ENCODE measurements at regions not wholly inside any gene's neighbourhood (a gene's known extent, or its start where the extent isn't known, plus 50 kb on each side); places are given as distances from the start of the nearest gene placed in this dataset.

DNA sequence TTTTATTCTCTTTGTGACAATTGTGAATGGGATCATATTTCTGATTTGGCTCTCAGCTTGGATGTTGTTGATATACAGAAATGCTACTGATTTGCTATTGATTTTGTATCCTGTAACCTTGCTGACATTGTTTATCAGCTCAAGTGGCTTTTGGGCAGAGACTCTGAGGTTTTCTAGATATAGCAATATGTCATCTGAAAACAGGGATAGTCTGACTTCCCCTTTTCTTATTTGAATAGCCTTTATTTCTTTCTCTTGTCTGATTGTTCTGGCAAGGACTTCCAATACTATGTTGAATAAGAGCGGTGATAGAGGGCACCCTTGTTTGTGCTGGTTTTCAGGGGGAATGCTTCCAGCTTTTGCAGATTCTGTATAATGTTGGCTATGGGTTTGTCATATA, 150.8 kb downstream of the FASLG start:
- Histone ChIP-seq H3K27ac (replicated peaks) (no peak overlapping the region), H3K4me3 (no peak overlapping the region), H3K9me3 (replicated peaks) (peaks cover 5% of the 10 kb centered on the region), H3K36me3 (no peaks in the 10 kb centered on the region), H3K4me1 (no peaks in the 10 kb centered on the region), H3K27me3 (ENCODE audit: low read depth) (no peaks in the 10 kb centered on the region)
- TF ChIP-seq, protein P1, sequence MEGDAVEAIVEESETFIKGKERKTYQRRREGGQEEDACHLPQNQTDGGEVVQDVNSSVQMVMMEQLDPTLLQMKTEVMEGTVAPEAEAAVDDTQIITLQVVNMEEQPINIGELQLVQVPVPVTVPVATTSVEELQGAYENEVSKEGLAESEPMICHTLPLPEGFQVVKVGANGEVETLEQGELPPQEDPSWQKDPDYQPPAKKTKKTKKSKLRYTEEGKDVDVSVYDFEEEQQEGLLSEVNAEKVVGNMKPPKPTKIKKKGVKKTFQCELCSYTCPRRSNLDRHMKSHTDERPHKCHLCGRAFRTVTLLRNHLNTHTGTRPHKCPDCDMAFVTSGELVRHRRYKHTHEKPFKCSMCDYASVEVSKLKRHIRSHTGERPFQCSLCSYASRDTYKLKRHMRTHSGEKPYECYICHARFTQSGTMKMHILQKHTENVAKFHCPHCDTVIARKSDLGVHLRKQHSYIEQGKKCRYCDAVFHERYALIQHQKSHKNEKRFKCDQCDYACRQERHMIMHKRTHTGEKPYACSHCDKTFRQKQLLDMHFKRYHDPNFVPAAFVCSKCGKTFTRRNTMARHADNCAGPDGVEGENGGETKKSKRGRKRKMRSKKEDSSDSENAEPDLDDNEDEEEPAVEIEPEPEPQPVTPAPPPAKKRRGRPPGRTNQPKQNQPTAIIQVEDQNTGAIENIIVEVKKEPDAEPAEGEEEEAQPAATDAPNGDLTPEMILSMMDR (IDR thresholded peaks at IDR 0.05; ENCODE audit: borderline replicate concordance): no peak
- intact Hi-C loops (cut with micrococcal nuclease): no loop called here
- DNase-seq: no peak

DNA sequence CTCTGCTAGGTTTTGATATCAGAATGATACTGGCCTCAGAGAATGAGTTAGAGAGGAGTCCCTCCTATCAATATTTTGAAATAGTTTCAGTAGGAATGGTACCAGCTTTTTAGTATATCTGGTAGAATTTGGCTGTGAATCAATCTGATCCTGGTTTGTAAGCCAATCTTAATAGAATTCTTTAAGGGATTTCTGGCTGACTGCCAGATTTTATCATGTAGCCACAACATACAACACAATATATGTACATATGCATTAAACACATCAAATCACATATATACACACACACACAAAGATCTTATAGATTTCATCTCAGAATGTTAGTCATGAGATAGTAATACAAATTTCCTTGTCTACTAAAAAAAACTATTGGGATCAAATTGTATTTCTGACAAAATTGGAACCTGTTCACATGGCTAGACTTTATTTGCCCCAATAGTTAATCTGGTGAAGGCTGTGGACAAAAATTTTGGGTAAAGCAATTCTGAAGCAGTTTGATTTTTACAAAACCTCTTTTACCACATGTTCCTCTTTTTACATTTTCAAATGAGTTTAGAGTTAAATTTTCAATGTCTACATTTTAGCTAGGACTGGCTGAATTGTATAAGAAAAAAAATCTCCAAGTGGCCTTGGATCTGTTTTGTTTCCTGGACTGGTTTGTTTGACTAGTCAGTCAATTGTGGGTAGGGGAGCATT, 151.7 kb downstream of the FASLG start:
- DNase-seq: no peak
- TF ChIP-seq, protein P1 (IDR thresholded peaks at IDR 0.05; ENCODE audit: borderline replicate concordance): no peak
- H3K36me3 ChIP-seq: no peaks in the 10 kb centered on the region
- no peak overlapping the region for H3K4me3 ChIP-seq
- intact Hi-C loops (cut with micrococcal nuclease): no loop called here
- no peak overlapping the region for H3K27ac ChIP-seq (replicated peaks)
- H3K27me3 ChIP-seq (ENCODE audit: low read depth): no peaks in the 10 kb centered on the region
- peaks cover 5% of the 10 kb centered on the region for H3K9me3 ChIP-seq (replicated peaks)
- no peaks in the 10 kb centered on the region for H3K4me1 ChIP-seq

DNA sequence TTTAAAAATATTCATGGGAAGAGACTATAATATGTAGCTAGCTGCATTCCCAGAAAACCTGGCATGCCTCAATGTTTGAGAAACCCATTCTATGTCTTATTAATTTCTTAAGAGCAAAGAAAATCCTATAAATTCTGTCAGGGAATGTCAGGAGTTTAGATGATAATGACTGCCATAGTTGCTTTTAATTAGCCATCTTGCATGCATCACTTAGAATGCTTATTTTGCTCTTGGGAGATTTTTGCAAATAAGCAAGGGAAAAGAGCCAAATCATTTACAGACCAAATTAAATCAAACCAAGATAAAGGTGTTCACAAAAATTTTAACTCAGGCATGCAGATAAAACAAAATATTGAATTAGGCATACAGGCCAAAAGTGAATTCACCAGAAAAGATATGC, 152.8 kb downstream of the FASLG start:
- TF ChIP-seq, protein P1 (IDR thresholded peaks at IDR 0.05; ENCODE audit: borderline replicate concordance): no peak
- Histone ChIP-seq H3K9me3 (replicated peaks) (peaks cover 5% of the 10 kb centered on the region), H3K36me3 (no peaks in the 10 kb centered on the region), H3K27ac (replicated peaks) (no peak overlapping the region), H3K27me3 (ENCODE audit: low read depth) (no peaks in the 10 kb centered on the region), H3K4me1 (no peaks in the 10 kb centered on the region), H3K4me3 (no peak overlapping the region)
- intact Hi-C loops (cut with micrococcal nuclease): no loop called here
- no peak for DNase-seq

DNA sequence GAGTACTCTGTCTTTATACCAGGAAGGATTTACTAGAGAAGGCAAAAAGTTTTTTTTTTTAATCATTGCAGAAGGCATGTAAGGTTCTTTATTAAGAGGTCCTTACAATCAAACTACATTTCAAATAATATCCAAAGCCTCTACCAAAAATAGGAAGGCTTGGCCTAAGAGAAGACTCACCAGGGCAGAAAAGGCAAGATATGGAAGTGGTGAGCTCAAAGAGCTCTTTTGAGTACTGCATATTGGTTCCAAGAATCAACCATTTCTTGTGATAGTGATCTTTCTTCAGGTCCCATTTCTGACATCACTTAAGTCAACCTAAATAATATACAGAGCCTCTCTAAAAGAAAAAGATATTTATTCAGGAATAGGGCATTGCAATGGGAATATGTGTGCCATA, 153.2 kb downstream of the FASLG start:
- Histone ChIP-seq H3K4me3 (no peak overlapping the region), H3K36me3 (no peaks in the 10 kb centered on the region), H3K9me3 (replicated peaks) (peaks cover 5% of the 10 kb centered on the region), H3K27me3 (ENCODE audit: low read depth) (no peaks in the 10 kb centered on the region), H3K4me1 (no peaks in the 10 kb centered on the region), H3K27ac (replicated peaks) (no peak overlapping the region)
- no peak for DNase-seq
- intact Hi-C loops (cut with micrococcal nuclease): no loop called here
- TF ChIP-seq, protein P1 (IDR thresholded peaks at IDR 0.05; ENCODE audit: borderline replicate concordance): no peak

DNA sequence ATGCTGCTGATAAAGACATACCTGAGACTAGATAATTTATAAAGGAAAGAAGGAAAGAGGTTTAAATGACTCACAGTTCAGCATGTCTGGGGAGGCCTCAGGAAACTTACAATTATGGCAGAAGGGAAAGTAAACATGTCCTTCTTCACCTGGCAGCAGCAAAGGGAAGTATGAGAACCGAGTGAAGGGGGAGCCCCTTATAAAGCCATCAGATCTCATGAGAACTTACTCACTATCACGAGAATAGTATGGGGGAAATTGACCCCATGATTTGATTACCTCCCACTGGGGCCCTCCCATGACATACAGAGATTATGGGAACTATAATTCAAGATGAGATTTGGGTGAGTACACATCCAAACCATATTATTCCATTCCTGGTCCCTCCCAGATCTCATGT, 154.4 kb downstream of the FASLG start:
- no peak for DNase-seq
- no peaks in the 10 kb centered on the region for H3K36me3 ChIP-seq
- H3K27ac ChIP-seq (replicated peaks): no peak overlapping the region
- no peaks in the 10 kb centered on the region for H3K9me3 ChIP-seq (replicated peaks)
- H3K4me3 ChIP-seq: no peak overlapping the region
- H3K4me1 ChIP-seq: no peaks in the 10 kb centered on the region
- intact Hi-C loops (cut with micrococcal nuclease): no loop called here
- TF ChIP-seq, protein P1 (IDR thresholded peaks at IDR 0.05; ENCODE audit: borderline replicate concordance): no peak
- H3K27me3 ChIP-seq (ENCODE audit: low read depth): no peaks in the 10 kb centered on the region

Measured in left ventricle myocardium inferior (tissue), 1 donor.